Fibroblast of skin of scalp (primary cell): ENCODE measurements at regions not wholly inside any gene's neighbourhood (a gene's known extent, or its start where the extent isn't known, plus 50 kb on each side); places are given as distances from the start of the nearest gene placed in this dataset.

Experiments
- DNase-seq: peaks from one replicate; pipeline ENCODE4 v3.0.0-alpha.2; 2013

GRCh38 chr11:131194726-131195125 lies 175.7 kb upstream of the NTM start:
- DNase-seq: no peak

DNA sequence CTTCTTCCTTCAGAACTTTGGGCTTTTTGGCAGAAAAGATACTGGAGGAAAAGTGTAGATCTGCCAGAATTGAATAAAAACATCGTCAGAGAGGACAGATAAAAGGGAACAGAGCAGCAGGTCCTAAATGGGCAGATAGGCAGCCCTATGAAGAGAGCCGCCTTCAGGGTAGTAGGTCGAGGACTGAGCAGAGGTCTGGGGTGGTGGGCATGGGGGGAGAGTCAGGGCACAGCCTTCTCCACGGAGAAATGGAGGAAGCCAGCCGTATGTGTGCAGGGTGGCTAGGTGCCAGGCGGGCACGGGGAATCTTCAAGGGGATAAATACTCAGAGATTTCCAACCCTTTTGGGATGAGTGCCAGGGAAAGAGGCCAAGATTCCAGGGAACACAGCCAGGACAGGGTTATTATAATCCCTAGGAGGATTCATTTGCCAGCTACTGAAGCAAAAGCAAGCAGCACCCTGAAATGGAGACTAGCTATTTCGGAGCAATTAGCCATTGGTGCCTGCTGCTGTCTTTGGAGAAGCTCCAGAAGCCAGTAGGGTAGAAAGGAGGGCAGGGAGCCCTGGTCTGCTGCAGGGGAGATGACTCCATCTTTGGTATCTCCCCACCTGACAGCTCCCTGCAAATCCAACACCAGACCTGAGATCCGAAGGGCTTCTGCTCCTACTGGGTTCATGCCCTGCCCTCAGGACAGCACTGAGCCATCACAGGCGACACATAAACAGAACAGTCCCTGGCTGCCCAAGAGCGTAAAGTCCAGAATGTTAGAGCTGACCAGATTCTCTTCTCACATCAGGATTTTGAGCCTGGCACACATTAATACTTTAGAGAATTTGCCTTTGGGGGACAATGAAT lies 174.5 kb upstream of the NTM start:
- peak; percentile 73 for DNase-seq

GRCh38 chr11:131198161-131199014 lies 172.0 kb upstream of the NTM start:
- DNase-seq: no peak

DNA sequence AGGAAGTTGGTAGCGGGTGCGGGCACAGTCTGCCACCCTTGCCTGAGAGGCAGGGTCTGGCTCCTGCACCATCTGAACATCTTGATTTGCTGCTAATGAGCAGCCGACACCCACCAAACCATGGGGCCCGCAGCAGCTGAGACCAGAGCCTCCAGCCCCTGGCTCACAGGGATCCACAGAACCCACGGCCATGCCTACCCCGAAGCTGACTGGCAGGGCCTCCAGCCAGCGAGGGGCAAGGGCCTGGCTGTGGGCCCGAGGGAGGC lies 171.5 kb upstream of the NTM start:
- no peak for DNase-seq

DNA sequence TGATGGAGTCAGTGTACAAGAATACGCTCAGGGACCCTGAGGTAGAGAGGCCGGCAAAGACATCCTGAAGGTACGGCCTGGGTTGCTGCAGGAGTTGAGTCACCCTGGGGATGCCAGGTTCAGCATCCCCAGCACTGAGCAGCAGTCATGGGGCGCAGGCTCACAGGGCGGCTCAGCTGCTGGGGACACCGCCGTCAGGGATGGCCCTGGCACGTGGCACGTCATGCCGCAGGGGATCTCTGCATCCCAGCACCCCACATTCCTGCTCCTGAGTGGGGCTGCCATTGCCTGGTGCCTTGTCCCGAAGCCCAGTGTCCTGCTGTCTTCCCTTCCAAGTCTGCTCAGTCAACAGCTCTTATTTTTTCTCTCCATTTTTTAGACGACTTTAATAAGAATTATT lies 168.7 kb upstream of the NTM start:
- no peak for DNase-seq

GRCh38 chr11:131203040-131203439 lies 167.4 kb upstream of the NTM start:
- DNase-seq: no peak

GRCh38 chr11:131204282-131204681 lies 166.1 kb upstream of the NTM start:
- DNase-seq: no peak

DNA sequence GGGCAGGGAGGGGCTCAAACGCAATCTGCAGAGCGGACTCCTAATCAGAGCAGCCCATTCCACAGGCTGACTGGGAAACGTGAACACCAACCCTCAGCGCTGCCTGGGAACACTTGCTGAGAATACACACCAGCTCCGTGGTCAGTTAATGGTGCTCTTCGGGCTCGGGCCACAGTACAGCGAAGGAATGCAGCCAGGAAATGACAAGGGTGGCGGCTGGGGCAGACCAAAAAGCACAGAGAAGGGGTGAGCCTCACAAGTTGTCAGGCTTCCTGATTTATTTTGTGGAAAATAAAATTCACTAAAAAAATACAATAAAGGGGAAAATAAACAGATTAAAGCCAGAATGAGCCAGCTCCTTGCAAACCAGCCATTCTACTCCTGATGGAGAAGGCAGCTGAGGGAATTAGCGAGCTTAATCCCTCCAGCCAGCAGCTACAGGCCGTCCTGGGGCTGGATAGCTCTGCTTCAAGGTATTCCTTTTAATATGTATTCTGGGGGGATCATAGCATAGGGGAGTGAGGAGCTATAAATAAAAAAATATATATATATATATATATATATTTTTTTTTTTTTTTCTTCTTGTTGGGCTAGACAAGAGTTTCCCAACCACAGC lies 165.5 kb upstream of the NTM start:
- DNase-seq: no peak

DNA sequence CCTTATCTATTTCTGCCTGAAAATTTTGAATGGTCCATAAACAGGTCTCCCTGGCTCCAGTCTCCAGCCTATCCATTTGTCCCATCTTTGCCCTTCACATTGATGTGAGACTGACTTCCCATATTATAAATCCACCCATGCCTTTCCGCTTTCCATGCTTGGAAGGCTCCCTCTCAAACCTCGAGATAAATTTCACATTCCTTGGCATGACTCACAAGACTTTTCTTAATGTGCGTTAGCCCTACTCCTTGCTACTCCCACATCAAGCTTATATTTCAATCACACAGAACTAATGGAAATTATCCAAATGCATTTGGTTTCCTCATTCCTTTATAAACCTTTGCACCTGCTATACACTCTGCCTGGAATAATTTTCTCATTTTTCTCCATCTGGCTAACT lies 163.7 kb upstream of the NTM start:
- DNase-seq: peak; percentile 6

DNA sequence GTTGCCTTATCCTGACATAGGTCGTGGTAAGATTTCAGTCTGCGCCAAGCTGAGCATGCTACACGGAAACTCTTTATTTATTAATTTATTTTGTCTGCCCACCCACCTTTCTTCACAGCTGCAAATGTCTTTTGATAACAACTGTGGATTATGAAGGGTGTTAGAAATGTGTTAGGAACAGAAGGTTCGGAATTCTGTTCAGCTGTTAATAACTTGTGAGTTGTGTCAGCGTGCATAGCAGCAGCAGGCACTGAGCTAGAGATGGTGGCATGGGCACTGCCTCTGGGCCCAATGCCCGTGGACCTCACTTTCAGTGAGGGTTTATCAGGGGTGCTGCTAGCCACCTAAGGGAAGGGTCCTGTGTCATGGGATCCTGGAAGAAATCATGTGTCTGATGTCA lies 162.5 kb upstream of the NTM start:
- no peak for DNase-seq

DNA sequence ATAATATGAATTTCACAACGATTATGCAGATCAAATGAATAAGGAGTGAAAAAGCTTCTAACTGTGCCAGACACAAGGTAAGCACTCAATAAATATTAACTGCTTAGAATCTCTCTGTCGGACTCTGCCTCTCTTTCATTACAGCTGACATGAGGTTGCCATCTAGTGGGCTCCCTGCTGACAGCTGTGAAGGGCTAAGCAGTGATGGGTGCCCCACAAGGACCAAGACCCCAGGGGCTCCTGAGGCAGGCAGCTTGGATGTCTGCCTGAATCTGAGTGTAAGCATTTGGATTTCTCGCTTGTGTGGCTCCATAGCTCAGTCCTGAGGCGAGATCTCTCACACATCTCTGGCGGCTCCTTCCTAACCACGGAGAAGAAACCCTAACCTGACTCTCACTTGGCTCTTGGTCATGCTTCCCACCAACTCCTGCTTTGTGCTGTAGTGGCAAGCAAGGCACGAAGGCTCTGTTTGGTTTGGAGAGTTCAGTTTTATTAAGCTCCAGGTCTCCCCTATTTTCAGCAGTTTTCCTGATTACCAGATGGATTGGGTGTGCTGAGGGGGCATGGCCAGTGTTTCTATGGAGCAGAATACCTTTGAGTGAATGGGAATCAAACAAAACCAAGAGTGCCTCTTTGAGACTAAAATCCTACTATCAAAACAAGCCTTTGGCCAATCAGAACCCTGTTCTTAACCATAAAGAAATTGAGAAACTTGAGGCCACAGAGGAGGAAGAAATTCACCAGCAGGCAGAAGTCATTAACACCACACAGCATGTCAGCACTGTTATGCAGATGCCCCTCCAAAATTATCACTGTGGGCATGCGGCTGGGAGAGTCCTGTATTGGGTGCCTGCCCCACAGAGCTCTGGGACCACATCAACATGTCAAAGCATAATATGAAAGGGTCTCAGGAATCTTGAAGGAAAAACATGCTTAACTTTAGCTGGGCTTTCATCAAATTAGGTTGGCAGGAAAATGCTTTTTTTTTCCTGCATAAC lies 152.8 kb upstream of the NTM start:
- DNase-seq: peak; percentile 22

GRCh38 chr11:131218542-131218941 lies 151.9 kb upstream of the NTM start:
- no peak for DNase-seq

GRCh38 chr11:131219646-131220045 lies 150.8 kb upstream of the NTM start:
- no peak for DNase-seq

GRCh38 chr11:131223198-131223991 lies 147.0 kb upstream of the NTM start:
- no peak for DNase-seq

DNA sequence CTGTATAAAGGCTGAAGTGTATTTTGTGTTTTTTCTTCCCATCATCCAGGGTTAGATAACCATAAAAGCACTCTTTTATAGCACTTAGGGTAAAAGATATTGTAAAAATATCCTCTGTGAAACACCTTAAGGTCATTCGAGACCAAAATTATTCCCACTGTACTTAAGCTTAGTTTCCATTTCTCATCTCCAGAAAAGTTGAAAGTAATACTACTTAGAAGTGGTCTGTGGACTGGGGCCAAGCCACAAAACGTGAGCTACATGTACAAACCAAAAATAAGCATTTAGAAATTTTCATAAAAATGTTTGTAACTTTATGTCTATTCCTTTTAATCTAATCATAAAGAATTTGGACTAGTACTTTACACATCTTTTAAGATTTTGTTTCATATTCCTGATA lies 142.0 kb upstream of the NTM start:
- DNase-seq: no peak

GRCh38 chr11:131229221-131229620 lies 141.2 kb upstream of the NTM start:
- no peak for DNase-seq

DNA sequence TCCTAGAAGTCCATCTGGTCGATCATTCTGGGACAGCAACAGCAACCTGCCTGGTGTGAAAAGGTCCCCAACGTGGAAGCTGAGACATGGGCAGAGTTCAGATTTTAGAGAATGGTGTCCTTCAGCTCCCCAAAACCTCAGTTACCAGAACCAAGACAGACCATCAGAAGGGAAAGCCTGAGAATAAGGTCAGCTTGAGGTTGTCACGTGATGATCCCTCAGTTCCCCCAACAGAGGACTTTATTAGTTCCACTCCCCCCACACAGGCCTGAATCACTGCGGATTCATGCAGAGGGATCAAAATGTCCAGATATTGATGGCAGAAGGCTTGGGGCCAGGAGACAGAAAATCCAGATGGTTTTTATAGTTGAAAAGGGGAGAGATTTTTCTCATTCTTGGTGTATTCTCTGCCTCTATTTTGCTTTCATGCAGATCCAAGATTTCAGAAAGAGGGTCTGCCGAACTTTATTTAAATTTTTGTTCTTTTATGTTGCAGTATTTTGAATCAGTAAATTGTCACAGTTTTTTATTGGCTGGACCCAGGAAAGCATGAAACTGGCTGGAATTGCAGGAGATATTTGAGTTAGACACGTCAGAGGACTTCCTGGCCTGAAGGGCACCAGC lies 139.0 kb upstream of the NTM start:
- DNase-seq: no peak

DNA sequence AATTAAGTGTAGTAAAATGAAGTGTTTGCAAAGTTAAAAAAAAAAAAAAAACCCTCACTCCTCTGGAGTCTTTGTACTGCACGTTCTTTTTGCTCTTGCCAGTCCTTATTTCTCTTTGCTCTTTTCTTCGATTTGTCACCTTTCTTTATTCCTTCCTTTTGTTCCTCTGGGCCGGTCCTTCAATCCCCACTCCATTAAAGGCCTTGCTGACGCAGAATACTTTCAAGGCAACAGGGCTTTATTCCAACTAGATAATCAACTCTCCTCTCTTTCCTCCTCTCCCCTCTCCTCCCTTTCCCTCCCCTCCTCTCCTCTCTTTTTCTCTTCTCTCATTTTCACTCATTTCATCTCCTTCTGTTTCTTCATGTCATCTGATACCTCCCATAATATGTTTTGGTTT lies 138.2 kb upstream of the NTM start:
- DNase-seq: no peak

GRCh38 chr11:131234221-131234620 lies 136.2 kb upstream of the NTM start:
- DNase-seq: no peak

DNA sequence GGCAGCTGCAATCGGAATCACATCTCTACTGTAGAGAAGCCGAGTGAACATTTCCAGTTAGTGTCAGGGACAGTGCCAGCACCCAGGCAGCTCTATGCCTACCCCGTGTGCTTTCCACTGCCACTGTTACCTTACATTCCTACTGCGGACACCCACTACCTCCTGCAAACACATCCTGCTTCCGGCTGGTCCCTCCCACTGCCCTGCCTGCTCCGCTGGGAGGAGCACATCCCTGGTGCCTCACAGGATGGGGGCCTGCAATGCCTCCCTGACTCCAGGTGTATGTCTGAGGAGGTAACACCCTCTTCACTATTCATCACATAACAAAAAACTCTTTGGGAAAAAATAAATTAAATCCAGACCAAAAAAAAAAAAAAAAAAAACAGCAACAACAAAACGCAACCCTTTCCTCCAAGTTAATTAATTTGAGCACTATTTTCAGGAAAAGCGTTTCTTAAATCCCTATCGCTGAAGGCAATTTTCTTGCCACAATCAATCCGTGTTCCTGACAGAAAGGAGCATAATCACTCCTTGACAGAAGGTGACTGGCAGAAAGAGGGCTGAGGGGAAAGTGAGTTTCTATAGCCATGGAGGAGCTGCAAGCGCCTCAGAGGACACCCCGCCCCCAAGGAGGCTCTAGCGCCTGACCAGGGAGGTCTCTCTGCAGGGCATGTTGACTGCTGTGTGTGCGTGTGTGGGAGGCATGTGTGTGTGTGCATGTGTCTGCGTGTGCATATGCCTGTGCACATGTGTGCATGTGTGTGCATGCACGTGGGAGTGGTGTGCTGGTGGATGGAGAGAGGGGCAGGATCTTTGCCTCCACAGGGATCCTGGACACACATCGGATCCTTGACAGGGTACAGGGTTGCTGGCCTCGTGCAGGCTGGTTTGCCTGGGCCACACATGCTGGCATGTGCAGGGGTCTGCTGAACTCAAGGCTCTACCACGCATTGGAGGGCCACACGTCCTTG lies 134.8 kb upstream of the NTM start:
- no peak for DNase-seq
